AG08396 (cell line): ENCODE measurements at regions not wholly inside any gene's neighbourhood (a gene's known extent, or its start where the extent isn't known, plus 50 kb on each side); places are given as distances from the start of the nearest gene placed in this dataset.
"Not testable (repeated sequence)": the region's sequence is repeated elsewhere in the genome, so short reads cannot be mapped to it uniquely, and the experiment has no call there.

Experiments
- DNase-seq: peaks from one replicate; pipeline ENCODE4 v3.0.0; 2012; ENCODE audit warnings: low spot score, mixed read lengths

DNA sequence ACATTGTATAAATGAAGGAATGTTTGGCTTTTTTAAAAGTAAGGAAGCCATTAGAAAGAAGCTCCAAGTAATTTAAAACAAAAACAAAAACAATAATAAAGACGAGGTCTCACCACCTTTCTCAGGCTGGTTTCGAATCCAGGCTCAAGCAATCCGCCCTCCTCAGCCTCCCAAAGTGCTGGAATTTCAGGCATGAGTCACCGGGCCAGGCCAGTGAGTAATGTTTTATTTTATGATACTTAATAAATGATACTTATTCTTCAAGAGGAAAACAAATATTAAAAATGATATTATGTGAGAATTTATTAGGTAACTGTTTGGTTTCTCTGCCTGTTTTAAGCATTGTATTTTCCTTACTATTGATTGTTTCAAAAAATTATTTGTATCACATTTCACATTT, 201.4 kb upstream of the BRINP3 start:
- DNase-seq: no peak

DNA sequence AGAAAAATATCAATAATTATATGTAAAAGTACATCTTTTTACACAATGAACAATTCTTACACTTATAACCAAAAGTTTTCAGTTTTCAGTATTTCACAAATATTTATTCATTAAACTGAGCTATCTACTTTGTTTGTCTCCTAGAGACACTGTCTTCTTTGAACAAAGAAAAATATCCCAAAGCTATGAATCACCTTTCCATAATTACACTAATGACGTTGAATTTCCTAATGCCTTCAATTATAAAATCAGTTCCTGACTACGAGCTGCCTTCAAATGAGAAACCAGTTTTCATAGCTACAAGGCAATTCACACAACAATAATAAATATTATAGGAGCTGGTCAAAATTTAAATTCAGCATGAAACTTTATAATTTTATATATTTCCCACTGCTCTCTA, 201.8 kb upstream of the BRINP3 start:
- DNase-seq: no peak

DNA sequence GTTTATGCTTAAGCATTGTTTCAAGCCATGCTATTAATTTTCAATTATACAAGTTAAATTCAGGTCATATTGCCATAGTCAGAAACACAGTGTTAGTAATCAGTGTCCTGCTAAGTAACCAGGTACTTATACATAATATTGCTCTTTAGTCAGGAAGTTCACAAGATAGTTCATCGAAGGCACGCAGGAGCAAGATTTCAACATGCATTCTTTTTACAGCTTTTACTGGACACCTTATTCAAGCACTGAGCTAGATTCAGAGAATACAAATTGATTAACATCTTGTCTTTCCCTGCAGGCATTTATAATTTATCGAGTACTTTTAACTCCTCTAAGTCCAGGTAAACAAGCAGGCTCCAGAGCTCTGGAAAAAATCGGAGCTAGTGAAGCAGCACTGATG, 202.3 kb upstream of the BRINP3 start:
- DNase-seq: no peak

DNA sequence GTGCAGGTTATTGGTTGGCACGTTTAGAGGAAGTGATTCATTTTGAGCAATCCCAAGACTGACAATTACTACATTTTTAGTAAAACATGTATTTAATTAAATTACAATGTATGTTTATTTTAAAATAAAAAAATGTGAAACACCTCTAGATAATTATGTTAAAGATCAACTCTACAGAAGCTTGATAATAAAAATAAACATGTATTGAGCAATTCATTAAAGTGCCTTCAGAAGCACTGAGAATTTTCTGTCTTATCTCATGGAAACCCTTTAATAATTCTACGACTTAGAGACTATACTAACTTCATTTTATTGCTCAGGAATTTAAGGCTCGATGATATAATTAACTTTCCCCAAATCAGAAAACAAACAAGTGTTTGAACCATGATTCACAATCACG, 208.0 kb upstream of the BRINP3 start:
- DNase-seq: no peak

DNA sequence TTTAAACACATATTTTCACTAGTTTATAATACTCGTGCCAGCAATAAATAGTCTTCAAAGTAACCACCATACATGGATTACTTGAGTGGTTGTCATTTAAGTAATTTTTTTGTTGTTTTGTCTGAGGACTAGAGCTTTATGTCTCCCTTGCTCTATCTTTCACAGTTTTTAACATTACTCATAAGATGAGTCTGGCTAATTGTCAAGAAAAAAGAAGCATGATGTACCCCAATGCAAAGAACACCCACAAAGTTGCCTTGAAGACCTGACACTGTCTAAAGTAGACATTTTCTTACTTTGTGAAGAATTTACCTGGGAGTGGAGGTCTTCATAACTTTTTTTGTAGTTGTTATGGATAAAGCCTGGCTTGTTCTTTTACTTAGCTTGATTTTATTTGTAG, 210.4 kb upstream of the BRINP3 start:
- DNase-seq: no peak

DNA sequence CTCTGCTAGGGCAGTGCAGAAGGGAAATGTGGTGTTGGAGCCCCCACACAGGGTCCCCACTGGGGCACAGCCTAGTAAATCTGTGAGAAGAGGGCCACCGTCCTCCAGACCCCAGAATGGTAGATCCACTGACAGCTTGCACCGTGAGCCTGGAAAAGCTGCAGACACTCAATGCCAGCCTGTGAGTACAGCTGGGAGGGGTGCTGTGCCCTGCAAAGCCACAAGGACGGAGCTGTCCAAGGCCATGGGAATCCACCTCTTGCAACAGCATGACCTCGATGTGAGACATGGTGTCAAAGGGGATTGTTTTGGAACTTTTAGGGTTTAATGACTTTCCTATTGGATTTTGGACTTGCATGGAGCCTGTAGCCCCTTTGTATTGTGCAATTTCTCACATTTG, 220.8 kb upstream of the BRINP3 start:
- not testable (repeated sequence) for DNase-seq

DNA sequence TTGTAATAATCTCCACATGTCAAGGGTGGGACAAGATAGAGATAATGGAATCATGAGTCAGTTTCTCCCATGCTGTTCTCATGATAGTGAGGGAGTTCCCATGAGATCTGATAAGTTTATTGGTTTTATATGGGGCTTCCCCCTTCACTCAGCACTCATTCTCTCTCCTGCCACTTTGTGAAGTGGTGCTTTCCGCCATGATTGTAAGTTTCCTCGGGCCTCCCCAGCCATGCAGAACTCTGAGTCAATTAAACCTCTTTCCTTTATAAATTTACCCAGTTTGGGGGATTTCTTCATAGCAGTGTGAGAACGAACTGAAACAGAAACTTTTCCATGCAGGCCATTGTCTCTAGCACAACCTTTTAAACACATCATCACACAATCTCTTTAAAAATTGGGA, 221.5 kb upstream of the BRINP3 start:
- no peak for DNase-seq

DNA sequence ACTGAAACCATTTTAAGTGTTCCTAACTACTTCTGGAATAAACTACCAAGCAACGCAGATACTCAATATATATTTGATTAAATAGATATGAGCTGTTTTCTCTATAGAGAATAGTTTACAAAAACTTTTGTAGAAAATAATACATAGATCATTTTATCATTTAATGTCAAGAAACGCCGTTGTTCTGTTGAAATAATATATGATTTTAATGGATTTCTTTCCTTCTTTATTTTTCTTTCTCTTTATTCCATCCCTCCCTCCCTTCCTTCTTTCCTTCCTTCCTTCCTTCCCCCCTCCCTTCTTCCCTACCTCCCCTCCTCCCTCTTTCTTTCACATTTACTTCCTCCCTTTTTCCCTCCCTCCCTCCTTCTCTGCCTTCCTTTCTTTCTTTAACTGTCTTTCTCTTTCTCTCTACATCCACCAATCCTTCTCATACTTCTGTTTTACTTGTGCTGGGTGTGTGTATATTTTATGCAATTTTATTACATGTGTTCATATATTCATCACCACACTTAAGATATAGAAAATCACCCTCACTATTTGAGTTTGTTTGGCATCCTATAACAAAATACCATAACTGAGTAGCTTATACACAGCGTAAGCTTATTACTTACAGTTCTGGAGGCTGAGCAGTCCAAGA, 230.9 kb upstream of the BRINP3 start:
- no peak for DNase-seq

GRCh38 chr1:190711069-190711468, 233.4 kb upstream of the BRINP3 start:
- DNase-seq: no peak

DNA sequence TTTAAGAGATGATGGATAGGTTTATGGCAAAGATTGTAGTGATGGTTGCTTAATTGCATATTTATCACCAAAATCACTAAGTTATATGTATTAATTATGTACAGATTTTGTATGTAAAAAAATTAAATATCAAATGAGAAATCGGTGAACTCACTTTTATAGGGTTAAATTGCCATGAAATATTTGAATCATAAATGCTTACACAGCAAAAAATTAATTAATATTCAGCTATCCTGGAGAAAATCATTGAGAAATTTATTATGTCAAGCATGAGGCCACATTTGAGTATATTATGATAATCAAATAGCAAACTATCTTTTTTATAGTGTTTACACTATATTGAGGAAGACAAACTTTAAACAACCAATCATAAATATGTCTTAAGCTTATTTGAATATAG, 239.4 kb upstream of the BRINP3 start:
- DNase-seq: no peak

- DNase-seq: no peak
These were observed 259.4 kb upstream of the BRINP3 start for GRCh38 chr1:190736971-190737590.

GRCh38 chr1:190738317-190738716, 260.7 kb upstream of the BRINP3 start:
- DNase-seq: no peak

DNA sequence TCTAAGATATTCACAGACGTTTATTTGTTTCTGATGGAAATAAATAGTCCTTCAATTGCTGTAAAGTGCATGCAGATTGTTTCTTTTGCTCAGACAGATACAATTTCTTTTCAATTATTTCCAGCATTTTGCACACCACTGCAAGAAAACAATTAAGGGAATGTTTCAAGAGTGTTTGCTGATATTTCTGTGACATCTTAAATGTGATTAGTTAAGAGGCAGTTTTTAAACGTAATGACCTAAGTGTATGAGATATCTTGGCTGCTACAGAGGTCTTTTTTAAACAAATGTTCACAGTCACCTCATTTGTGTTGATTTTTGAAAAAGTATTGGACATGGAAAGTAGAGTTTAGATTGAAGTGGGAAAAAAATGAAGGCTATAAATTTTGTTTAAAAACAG, 262.3 kb upstream of the BRINP3 start:
- DNase-seq: no peak

GRCh38 chr1:190747704-190748103, 270.0 kb upstream of the BRINP3 start:
- no peak for DNase-seq

DNA sequence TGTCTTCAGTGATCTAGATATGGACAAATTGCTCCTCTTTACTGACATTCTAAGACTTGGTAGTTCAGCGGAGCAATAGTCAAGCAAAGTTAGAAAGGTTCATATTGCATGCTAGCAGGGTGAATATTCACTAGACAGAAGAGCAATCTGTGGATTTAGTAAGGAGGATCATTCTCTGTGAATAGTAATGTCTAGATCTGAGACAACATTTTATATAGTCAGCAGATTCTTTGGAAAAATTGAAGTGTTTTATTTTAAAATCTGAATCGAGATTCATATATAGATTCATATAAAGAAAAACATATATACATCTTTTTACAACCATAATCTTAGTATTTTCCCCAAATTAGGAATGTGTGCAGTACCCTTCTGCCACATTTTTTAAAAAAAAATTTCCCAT, 274.5 kb upstream of the BRINP3 start:
- no peak for DNase-seq

GRCh38 chr1:190754666-190755065, 277.0 kb upstream of the BRINP3 start:
- peak; percentile 2 for DNase-seq

DNA sequence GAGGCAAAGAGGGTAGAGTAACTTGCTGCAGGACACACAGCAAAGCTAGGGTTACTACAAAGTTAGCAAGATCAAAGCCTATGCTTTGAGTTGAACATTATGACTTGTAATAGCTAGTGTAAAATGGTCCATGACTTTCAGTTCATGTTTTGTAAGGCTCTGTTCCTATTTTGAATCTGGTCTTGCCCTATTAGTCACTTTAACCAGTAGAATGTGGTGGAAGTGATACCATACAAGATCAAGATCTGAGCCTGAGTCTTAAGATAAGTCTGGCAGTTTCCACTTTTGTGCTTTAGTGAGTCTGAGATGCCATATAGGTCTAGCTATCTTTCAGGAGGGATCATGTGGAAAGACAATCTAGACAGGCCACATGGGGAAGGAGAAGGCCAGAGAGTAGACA, 282.1 kb upstream of the BRINP3 start:
- DNase-seq: no peak

GRCh38 chr1:190762325-190762724, 284.7 kb upstream of the BRINP3 start:
- DNase-seq: no peak

GRCh38 chr1:190792873-190793272, 315.2 kb upstream of the BRINP3 start:
- no peak for DNase-seq

GRCh38 chr1:190807629-190808028, 330.0 kb upstream of the BRINP3 start:
- no peak for DNase-seq

DNA sequence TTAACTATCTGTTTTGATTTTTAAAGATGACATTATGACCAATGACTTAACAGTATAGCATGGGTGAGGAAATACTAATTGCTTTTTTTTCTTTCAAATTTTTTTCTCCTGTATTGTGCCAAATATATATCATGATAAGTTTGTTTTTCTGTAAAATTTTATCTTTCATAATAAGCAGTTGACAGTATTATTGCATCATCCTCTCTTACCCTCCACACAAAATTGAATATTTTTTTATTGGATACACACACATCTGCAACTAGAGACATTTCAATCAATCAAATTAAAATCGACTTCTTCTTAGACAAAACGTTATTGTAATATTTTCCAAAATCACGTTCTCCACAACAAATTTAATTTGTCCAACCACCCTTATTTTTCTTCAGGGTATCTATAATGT, 330.4 kb upstream of the BRINP3 start:
- no peak for DNase-seq

DNA sequence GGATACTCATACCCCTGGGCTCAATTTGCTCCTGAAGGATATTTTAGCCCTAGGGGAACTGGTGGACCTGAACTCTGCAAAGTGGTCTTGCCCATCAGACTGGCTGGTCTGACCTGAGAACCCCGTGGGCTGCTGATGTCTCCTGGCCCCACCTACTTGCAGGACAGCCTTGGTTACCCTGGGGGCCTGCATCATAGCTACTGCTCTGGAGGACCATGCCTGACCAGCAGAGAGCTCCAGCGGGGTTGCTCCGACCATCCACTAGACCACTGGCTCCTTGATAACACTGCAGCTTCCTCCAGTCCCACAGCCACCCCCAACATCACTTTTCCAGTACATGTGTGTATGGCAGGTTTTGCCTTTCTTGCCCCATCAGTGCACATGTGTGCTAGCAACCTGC, 331.6 kb upstream of the BRINP3 start:
- DNase-seq: no peak

- no peak for DNase-seq
These were observed 335.3 kb upstream of the BRINP3 start for GRCh38 chr1:190812996-190813395.

DNA sequence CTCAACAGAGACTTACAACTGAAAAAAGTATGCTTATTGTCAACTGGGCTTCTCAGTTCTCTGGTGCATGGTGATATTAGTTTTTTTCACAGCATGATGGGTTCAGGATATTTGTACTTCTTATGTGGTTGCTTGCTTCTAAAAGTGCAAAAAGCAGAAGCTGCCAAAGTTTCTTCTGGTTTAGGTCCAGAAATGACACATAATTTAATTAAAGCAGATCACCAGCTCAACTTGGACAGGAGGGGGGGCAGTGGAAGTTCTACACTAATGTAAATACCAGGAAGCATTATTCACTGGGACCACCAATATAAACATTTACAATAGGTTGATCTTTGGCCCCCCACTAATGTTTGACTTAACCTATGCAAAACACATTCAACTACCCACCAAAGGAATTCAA, 354.8 kb upstream of the BRINP3 start:
- no peak for DNase-seq
